ENCODE measurements at regions not wholly inside any gene's neighbourhood (a gene's known extent, or its start where the extent isn't known, plus 50 kb on each side); places are given as distances from the start of the nearest gene placed in this dataset.

- DNase-seq: no peak
- TF ChIP-seq CTCF (IDR thresholded peaks at IDR 0.05): no peak
- Histone ChIP-seq H3K27me3 (ENCODE audit: insufficient read depth in 3 of 3, low read length in 2 of 3) (no peaks in the 10 kb centered on the region), H3K36me3 (ENCODE audit: insufficient read depth in 1 of 2, low read depth in 1 of 2) (no peaks in the 10 kb centered on the region), H3K27ac (no peak overlapping the region), H3K9me3 (peaks cover 3% of the 10 kb centered on the region), H3K4me3 (no peak overlapping the region), H3K4me1 (no peaks in the 10 kb centered on the region)
- WGBS, 3 donors: 84 to 86% (median 86%) methylated on average over 7 of the region's 7 CpGs
- no peak for ATAC-seq
- intact Hi-C loops (cut with DNase I): no loop called here
These were observed 92.5 kb upstream of the GZMB start for GRCh38 chr14:24726480-24726879.

DNA sequence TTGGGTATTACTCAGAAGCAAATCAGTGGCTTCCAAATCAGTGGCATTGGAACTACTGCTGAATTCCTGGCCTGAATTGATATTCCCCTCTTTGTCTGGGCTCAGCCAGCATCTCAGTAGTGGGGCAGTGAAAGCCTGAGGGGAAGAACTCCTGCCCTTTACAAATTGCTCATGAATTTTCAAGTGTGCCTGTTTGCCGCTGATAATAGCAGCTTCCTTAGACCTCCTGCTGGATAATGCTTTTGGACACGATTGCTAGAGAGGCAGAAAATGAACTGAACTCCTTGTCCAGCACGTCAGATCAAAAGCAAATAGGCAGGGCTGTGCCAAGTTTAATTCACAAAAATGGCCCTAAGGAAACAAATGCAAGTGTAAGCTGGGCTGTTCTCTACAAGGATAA, 91.3 kb upstream of the GZMB start:
- intact Hi-C loops (cut with DNase I): no loop called here
- H3K27ac ChIP-seq: no peak overlapping the region
- no peaks in the 10 kb centered on the region for H3K27me3 ChIP-seq (ENCODE audit: insufficient read depth in 3 of 3, low read length in 2 of 3)
- H3K4me3 ChIP-seq: no peak overlapping the region
- H3K36me3 ChIP-seq (ENCODE audit: insufficient read depth in 1 of 2, low read depth in 1 of 2): no peaks in the 10 kb centered on the region
- peaks cover 3% of the 10 kb centered on the region for H3K9me3 ChIP-seq
- ATAC-seq: no peak
- H3K4me1 ChIP-seq: no peaks in the 10 kb centered on the region
- 19 to 38% (median 36%) methylated on average over 3 of the region's 3 CpGs for WGBS, 3 donors
- no peak for DNase-seq
- no peak for TF ChIP-seq CTCF (IDR thresholded peaks at IDR 0.05)

DNA sequence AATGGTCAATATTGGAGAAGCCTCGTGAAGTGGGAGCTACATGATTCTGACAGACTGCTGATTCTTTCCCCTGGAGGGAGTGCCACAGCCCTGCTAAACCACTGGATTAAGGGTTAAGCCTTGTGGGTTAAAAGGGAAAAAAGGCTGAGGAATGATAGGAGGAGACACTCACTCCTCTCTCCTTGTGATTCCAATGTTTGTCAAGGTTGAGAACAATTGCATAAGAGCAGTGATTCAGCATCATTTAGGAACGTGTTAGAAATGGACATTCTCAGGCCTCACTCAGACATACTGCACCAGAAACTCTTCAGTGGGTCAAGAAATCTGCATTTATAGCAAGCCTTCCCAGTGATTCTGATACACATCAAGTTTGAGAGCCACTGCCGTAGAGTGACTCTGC, 87.8 kb upstream of the GZMB start:
- intact Hi-C loops (cut with DNase I): no loop called here
- 59 to 74% (median 68%) methylated on average over 3 of the region's 3 CpGs for WGBS, 3 donors
- H3K9me3 ChIP-seq: peaks cover 3% of the 10 kb centered on the region

GRCh38 chr14:24715239-24715638, 81.2 kb upstream of the GZMB start:
- intact Hi-C loops (cut with DNase I): loop anchor here in 1 of 2 donors (10.0 kb wide), 1 partner anchor 690 kb away; no protein-coding TSS in a partner anchor
- Histone ChIP-seq H3K4me3 (no peak overlapping the region), H3K4me1 (no peaks in the 10 kb centered on the region), H3K27me3 (ENCODE audit: insufficient read depth in 3 of 3, low read length in 2 of 3) (no peaks in the 10 kb centered on the region), H3K9me3 (no peaks in the 10 kb centered on the region), H3K36me3 (ENCODE audit: insufficient read depth in 1 of 2, low read depth in 1 of 2) (no peaks in the 10 kb centered on the region), H3K27ac (no peak overlapping the region)
- no peak for TF ChIP-seq CTCF (IDR thresholded peaks at IDR 0.05)
- no peak for DNase-seq
- WGBS, 3 donors: 84 to 90% (median 84%) methylated on average over 2 of the region's 2 CpGs
- no peak for ATAC-seq

More for the DNA sequence above, 87.8 kb upstream of the GZMB start:
- TF ChIP-seq CTCF (IDR thresholded peaks at IDR 0.05): no peak
- Histone ChIP-seq H3K4me3 (no peak overlapping the region), H3K36me3 (ENCODE audit: insufficient read depth in 1 of 2, low read depth in 1 of 2) (no peaks in the 10 kb centered on the region), H3K27me3 (ENCODE audit: insufficient read depth in 3 of 3, low read length in 2 of 3) (no peaks in the 10 kb centered on the region), H3K27ac (no peak overlapping the region), H3K4me1 (no peaks in the 10 kb centered on the region)
- ATAC-seq (no peak), DNase-seq (no peak)

DNA sequence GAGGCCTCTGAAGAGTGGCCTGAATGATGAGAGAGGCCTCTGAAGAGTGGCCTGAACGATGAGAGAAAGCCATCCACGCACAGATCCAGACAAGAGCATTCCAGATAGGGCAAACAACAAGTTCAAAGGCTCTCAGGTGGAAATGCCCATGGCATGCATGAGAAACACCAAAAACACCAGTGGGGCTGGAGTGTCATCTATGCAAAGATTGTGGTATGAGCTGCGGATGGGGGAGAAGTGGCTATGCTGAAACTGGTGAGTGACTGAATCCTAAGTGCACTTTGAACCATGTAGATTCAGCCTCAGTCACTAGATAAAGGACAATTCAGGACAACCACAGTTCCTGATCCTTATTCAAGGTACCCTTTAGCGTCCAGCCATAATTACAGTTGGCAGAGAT, 79.4 kb upstream of the GZMB start:
- H3K4me1 ChIP-seq: no peaks in the 10 kb centered on the region

More for the DNA sequence above, 79.4 kb upstream of the GZMB start:
- WGBS, 3 donors: 77 to 88% (median 87%) methylated on average over 4 of the region's 4 CpGs
- no peak for DNase-seq
- TF ChIP-seq CTCF (IDR thresholded peaks at IDR 0.05): no peak
- no peak overlapping the region for H3K27ac ChIP-seq
- H3K9me3 ChIP-seq: no peaks in the 10 kb centered on the region
- H3K4me3 ChIP-seq: no peak overlapping the region
- intact Hi-C loops (cut with DNase I): loop anchor here in 1 of 2 donors (5.0 to 10.0 kb wide), 2 partner anchors 439 to 691 kb away; no protein-coding TSS in a partner anchor
- no peaks in the 10 kb centered on the region for H3K27me3 ChIP-seq (ENCODE audit: insufficient read depth in 3 of 3, low read length in 2 of 3)
- no peak for ATAC-seq
- no peaks in the 10 kb centered on the region for H3K36me3 ChIP-seq (ENCODE audit: insufficient read depth in 1 of 2, low read depth in 1 of 2)
